ENCODE measurements at regions not wholly inside any gene's neighbourhood (a gene's known extent, or its start where the extent isn't known, plus 50 kb on each side); places are given as distances from the start of the nearest gene placed in this dataset.
"Not testable (repeated sequence)": the region's sequence is repeated elsewhere in the genome, so short reads cannot be mapped to it uniquely, and the experiment has no call there.

DNA sequence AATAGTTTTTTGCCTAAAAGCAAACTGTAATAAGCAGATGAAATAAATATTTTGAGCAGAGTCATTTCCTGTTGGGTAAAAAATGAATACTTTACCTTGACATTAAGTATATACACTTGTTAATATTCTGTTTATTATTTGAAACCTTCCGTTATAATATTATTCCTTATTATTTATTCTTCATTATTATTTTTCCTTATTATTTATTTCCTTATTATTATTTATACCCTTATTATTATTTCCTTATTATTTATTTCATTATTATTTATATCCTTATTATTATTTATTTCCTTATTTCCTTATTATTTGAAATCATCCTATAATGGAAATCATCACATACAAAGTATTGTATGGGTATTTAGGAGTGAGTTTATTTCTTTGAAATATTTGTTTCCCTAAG lies 232.2 kb upstream of the RBBP8 start:
- no peak for DNase-seq (ENCODE audit: low read depth)

DNA sequence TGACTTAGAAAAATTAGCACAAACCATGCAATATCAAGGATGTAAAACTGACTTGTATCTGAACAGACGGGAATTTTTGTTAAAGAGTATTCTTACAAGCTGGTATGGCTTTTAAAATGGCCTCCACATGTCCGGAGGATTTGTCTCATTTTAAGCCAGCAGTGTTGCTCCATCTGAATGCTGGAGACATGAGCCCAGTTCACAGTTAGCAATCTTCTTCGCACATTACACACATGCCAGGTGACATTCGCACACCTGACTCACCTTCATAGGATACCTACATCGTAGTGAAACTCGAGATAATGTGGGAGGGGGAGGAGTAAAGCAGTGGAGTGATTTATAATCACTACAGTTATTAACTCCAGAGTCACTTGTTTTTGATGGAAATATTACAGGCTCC lies 231.8 kb upstream of the RBBP8 start:
- DNase-seq (ENCODE audit: low read depth): no peak

GRCh38 chr18:22701795-22702194 lies 231.3 kb upstream of the RBBP8 start:
- DNase-seq (ENCODE audit: low read depth): no peak

DNA sequence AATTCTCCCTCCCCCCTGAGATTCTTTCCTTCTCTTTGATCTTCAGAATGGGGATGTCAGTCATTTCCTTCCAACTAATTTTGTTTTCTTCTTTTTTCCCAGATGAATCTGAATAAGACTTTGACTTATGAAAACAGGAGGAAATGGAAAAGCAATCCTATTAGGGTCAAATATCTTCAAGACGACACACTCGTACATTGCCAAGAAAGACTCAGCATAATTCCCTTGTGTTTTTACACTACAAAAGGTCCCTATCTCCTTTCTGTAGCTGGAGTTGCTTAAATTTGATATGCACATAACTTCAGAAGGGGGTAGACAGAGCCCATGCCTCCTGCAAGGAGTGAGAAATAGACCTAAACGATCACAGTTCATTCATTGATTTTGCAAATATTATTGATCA lies 230.3 kb upstream of the RBBP8 start:
- DNase-seq (ENCODE audit: low read depth): peak; percentile 15

DNA sequence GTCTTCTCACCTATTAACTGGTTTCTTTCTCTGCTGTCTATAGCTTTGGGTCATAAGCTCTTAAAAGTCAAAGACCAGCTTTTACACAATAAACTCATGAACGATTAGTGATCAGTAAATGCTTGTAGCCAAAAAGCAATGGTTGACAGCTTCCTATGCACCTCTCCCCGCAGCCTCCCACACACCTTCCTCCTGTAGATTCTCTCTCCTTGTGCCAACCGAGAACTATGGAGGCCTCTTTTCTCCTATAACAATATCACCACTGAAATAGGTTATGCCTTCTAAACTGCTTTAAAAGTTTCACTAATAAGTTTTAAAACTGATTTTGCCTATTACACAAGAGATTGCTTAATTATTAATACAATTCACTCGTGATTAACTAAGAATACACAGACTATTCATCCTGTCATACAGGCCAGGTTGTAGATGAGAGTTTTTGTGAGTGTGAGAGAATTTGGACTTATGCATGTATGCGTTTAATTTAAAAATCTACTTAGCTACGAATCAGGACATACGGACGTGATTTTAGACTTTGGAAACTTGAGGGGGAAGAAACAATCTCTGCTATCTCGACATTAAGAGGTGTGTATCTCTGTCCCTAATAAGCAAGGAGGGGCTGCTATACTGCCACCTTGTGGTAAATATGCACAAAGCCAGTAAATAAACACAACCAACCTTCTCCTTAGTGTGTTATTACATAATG lies 229.1 kb upstream of the RBBP8 start:
- peak; percentile 67 for DNase-seq (ENCODE audit: low read depth)

- no peak for DNase-seq (ENCODE audit: low read depth)
Observed at GRCh38 chr18:22704586-22704918, 228.6 kb upstream of the RBBP8 start.

DNA sequence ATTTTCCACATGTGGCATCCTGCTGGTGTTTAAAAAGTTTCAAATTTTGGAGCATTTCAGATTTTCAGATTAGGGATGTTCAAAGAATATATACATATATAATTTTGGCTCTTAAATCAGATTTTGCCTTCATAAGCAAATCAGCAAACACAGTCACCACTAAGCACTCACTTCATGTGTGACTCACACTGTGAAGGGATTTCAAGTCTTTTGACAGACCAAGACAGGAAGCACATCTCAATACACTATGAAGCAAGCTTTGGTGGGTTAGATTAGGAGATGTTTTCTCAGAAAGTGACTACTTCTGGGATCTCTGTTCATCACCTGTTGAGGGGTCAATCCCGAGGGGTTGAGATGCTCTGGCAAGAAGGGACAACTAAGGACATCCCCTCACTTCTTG lies 227.8 kb upstream of the RBBP8 start:
- peak; percentile 76 for DNase-seq (ENCODE audit: low read depth)

DNA sequence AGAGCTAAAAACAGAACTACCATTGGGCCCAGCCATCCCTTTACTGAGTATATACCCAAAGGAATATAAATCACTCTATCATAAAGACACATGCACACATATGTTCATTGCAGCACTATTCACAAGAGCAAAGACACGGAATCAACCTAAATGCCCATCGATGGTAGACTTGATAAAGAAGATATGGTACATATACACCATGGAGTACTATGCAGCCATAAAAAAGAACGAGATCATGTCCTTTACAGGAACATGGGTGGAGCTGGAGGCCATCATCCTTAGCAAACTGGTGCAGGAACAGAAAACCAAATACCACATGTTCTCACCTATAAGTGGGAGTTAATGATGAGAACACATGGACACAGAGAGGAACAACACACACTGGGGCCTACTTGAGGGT lies 227.1 kb upstream of the RBBP8 start:
- DNase-seq (ENCODE audit: low read depth): not testable (repeated sequence)

DNA sequence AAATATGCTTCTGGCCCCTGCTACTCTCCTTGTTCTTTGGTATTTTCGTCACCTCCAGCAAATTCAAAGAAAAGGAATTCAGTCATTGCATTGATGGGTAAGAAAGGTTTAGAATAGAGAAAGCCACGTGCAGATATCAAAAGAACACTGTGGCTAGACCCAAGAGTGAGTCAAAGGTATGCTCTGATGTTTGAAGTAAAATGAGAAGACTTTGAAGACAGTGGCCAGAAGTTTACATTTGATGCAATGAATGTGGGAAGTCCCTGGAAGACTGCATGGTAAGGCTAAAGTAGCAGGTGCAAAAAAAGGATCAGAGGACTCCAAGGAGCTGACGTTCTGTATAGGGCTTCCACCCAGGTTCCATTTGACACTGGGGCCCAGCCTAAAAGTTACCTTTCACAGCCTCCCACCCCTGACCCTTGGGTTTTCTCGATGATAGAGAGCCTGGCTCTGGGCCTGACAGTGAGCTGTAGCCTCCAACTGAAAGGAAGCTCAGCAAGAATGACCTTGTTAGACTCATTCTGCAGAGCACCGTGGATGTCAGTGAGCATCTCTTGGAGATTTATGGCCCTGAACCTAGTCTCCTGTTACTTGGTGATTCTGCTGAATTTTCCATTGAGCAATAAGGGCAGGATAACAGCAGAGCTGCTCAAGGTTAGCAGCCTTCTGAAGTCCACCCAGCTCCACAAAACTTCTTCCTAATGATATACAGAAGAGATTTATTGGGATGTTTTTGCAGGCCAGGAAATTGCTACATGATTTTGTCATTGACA lies 223.7 kb upstream of the RBBP8 start:
- peak; percentile 47 for DNase-seq (ENCODE audit: low read depth)

DNA sequence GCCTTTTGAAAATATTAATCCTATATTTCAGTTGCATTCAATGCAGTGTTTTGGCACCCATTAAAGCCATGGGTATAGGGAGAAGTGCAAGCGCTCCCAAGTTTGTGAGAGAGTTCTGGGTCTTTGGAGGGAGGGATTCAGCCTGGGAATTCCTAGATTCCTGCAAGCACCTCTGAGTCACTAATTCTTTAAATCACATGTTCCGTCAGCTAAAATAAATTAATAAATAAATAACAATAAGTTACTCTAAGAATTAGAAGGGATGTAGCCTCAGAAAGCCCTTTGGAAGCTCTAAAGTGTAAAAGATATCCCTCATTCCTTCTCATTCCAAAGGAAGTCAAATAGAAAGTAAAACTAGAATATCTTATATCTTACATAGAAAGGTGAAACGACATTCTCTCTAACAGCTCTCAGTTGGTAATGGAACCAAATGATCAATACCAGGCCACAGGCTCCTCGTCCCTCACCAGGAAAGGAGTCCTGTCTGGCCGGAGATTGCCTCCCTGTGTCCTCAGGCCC lies 222.4 kb upstream of the RBBP8 start:
- peak; percentile 10 for DNase-seq (ENCODE audit: low read depth)

DNA sequence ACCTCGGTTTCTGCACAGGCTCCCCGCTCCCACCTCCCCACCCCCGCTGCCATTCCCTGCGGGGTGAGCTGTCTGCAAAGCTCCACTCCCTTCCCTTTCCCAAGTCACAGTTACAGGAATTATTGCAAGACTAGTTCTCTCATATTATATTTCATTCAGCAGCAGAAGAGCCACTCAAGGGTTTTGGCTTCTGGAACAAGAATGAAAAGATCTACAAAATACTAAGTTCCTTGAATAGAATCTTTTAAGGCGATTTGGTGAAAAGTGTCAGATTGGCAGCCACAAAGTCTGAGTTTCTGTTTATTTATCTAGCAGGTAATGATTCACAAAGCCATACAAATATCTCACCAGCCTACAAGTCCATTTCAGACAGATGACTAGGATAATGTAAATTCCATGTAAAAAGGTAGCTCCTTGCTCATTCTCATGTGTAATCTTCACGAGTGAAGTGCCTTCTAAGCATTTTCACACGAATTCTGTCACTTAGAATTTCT lies 221.9 kb upstream of the RBBP8 start:
- peak; percentile 41 for DNase-seq (ENCODE audit: low read depth)

GRCh38 chr18:22713511-22713910 lies 219.6 kb upstream of the RBBP8 start:
- peak; percentile 8 for DNase-seq (ENCODE audit: low read depth)

GRCh38 chr18:22717536-22717935 lies 215.6 kb upstream of the RBBP8 start:
- not testable (repeated sequence) for DNase-seq (ENCODE audit: low read depth)

- no peak for DNase-seq (ENCODE audit: low read depth)
Observed at GRCh38 chr18:22723221-22723620, 209.9 kb upstream of the RBBP8 start.

- DNase-seq (ENCODE audit: low read depth): no peak
Observed at GRCh38 chr18:22723773-22724172, 209.4 kb upstream of the RBBP8 start.

- no peak for DNase-seq (ENCODE audit: low read depth)
Observed at GRCh38 chr18:22726469-22726868, 206.7 kb upstream of the RBBP8 start.

DNA sequence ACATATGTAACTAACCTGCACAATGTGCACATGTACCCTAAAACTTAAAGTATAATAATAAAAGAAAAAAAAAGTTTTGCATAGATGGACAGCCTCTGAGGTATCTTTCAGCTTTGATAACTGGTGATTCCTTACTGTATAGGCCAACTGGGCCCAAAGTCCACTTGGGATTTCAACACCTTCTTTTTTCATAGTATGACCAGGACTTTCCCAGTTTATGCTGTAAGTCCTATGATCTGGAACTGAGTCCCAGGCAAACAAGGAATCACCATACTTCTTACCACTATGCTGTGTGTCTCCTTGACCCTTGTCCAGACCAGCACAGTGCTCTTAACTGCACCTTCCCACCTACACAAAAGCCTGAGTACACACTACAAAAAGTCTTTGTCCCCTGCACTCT lies 205.1 kb upstream of the RBBP8 start:
- no peak for DNase-seq (ENCODE audit: low read depth)

GRCh38 chr18:22728481-22729105 lies 204.5 kb upstream of the RBBP8 start:
- DNase-seq (ENCODE audit: low read depth): no peak

- no peak for DNase-seq (ENCODE audit: low read depth)
Observed at GRCh38 chr18:22731398-22731797, 201.7 kb upstream of the RBBP8 start.

- DNase-seq (ENCODE audit: low read depth): no peak
Observed at GRCh38 chr18:22734105-22734661, 198.9 kb upstream of the RBBP8 start.

DNA sequence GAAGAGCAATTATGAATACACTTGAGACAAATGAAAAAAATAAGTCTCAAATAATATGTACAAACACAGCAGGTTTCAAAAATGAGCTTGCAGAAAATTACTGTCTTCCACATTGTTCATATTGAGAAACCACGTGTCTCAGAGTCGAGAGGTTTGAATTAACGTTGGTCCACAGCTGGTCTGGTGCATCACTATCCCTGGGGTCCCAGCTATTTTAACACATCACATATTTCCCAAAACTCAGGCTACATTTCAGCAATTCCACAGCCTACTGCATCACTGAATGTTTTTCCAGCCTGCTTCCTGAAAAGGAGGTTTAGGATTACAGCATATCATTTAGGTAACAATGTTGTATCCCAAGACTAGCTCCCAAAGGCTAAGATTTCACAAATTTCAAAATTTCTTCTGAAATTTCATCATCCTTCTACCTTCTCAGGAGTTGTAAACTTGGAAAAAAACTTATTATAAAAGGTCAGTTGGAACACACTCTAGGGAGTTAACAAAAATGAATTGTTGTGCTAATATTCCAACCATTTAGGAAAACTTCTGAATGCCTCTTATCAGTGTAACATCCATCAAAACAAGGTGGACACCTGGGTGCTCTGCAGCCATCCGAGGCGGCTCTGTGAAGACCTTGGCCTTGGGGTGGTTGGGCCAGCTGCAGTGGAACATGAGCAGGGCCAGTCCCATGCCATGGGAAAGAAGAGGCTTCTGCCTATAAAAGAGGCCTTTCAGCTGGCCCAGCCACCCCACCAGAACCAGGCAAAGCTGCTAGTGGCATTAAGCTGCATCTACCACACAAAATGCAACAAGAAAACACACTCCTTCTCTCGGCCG lies 198.1 kb upstream of the RBBP8 start:
- peak; percentile 3 for DNase-seq (ENCODE audit: low read depth)

GRCh38 chr18:22737054-22737453 lies 196.1 kb upstream of the RBBP8 start:
- no peak for DNase-seq (ENCODE audit: low read depth)

Data from EH (cell line).